ENCODE measurements at regions not wholly inside any gene's neighbourhood (a gene's known extent, or its start where the extent isn't known, plus 50 kb on each side); places are given as distances from the start of the nearest gene placed in this dataset.

- H4K91ac ChIP-seq (replicated peaks; ENCODE audit: insufficient read length, low read length), result no peak overlapping the region
- H3K18ac ChIP-seq (ENCODE audit: extremely low read depth, low read length), result no peak overlapping the region
- H3K9me3 ChIP-seq (ENCODE audit: insufficient read depth in 2 of 2, low read depth in 1 of 2, low read length in 1 of 2), result no peaks in the 10 kb centered on the region
- no peak overlapping the region for H3K9ac ChIP-seq (replicated peaks in 1 of 4; ENCODE audit: extremely low read depth in 1 of 4, low read depth in 3 of 4, low read length in 3 of 4)
- no peaks in the 10 kb centered on the region for H3K36me3 ChIP-seq (ENCODE audit: control insufficient read depth in 2 of 4, insufficient read depth in 4 of 4, low read length in 3 of 4)
- H2AFZ ChIP-seq (ENCODE audit: low read length), result no peak overlapping the region
- H2BK5ac ChIP-seq (ENCODE audit: low read depth, low read length), result no peak overlapping the region
- no peak overlapping the region for H3K14ac ChIP-seq (ENCODE audit: insufficient read length)
- FAIRE-seq (no peak), DNase-seq (ENCODE audit: low read depth in 1 of 2, low spot score in 2 of 2) (no peak)
- H4K5ac ChIP-seq (ENCODE audit: insufficient read length, low read depth, low read length), result no peak overlapping the region
- H3K23ac ChIP-seq (ENCODE audit: insufficient read length), result no peak overlapping the region
- no peak overlapping the region for H3K4ac ChIP-seq (replicated peaks; ENCODE audit: insufficient read length, low read depth, low read length)
- H2BK12ac ChIP-seq (ENCODE audit: low read depth, low read length), result no peak overlapping the region
- no peaks in the 10 kb centered on the region for H3K79me2 ChIP-seq (ENCODE audit: control insufficient read depth in 1 of 2, insufficient read depth in 2 of 2, low read length in 2 of 2)
- no peaks in the 10 kb centered on the region for H3K79me1 ChIP-seq (ENCODE audit: low read depth, low read length)
- no peak overlapping the region for H2BK20ac ChIP-seq (ENCODE audit: low read length)
- WGBS, 2 experiments (ENCODE audit: extremely low coverage in 1 of 2, insufficient coverage in 1 of 2, insufficient read length in 1 of 2, insufficient replicate concordance in 2 of 2, low coverage in 1 of 2, low lambda C conversion rate in 2 of 2, missing lambda C conversion rate in 1 of 2), result 83% methylated on average over 1 of the region's 1 CpG; no CpG with 5 or more reads in 1 of the 2 experiments
- no peaks in the 10 kb centered on the region for H4K20me1 ChIP-seq (replicated peaks in 1 of 2; ENCODE audit: control insufficient read depth in 1 of 2, insufficient read depth in 2 of 2, low read length in 2 of 2)
- H4K8ac ChIP-seq (ENCODE audit: extremely low read depth, insufficient read depth, low read length), result no peak overlapping the region
- no peak overlapping the region for H2AK5ac ChIP-seq (ENCODE audit: low read depth, low read length)
- H2BK15ac ChIP-seq (ENCODE audit: low read length), result no peak overlapping the region
- no peaks in the 10 kb centered on the region for H3K27me3 ChIP-seq (replicated peaks in 1 of 4; ENCODE audit: control insufficient read depth in 3 of 4, extremely low read depth in 1 of 4, insufficient read depth in 3 of 4, low read length in 3 of 4)
- no peaks in the 10 kb centered on the region for H3K4me1 ChIP-seq (replicated peaks in 1 of 4; ENCODE audit: control insufficient read depth in 3 of 4, insufficient read depth in 4 of 4, low read length in 3 of 4)
- ChIA-PET CTCF (ENCODE audit: partially characterized antibody) (no interaction called here), POLR2A (ENCODE audit: partially characterized antibody) (no interaction called here)
- H3K4me3 ChIP-seq (ENCODE audit: extremely low read depth in 1 of 4, insufficient read depth in 2 of 4, low read depth in 3 of 4, low read length in 4 of 4), result no peak overlapping the region
- H3K4me2 ChIP-seq (ENCODE audit: insufficient read depth in 1 of 2, low read depth in 2 of 2, low read length in 2 of 2), result no peak overlapping the region
- no peak overlapping the region for H3K56ac ChIP-seq (replicated peaks; ENCODE audit: insufficient read length, low read depth, low read length)
- no peak overlapping the region for H2BK120ac ChIP-seq (replicated peaks; ENCODE audit: low read depth, low read length)
- H3K27ac ChIP-seq (ENCODE audit: low read depth, low read length), result no peak overlapping the region
- H3K23me2 ChIP-seq (ENCODE audit: low read depth, low read length), result no peaks in the 10 kb centered on the region
- TF ChIP-seq TAF7 (optimal IDR thresholded peaks at IDR 0.05; ENCODE audit: borderline replicate concordance, low read depth, low read length), result no peak
- no peak for TF ChIP-seq EP300 (IDR thresholded peaks at IDR 0.05; ENCODE audit: borderline replicate concordance in 1 of 2, low read depth in 2 of 2, low read length in 2 of 2)
- no peak for TF ChIP-seq POU5F1 (IDR thresholded peaks at IDR 0.05; ENCODE audit: low read depth, low read length)
- TF ChIP-seq PHF8 (conservative IDR thresholded peaks at IDR 0.05; ENCODE audit: low read depth, low read length), result no peak
- no peak for TF ChIP-seq CBX5 (IDR thresholded peaks at IDR 0.05; ENCODE audit: low read depth, low read length)
These were observed 145.2 kb downstream of the NTMT2 start for GRCh38 chr1:170290991-170291390.

All from H1 (cell line).